SK-N-SH treated with all-trans-retinoic acid at 6 μM for 48 hours (cell line): ENCODE measurements at regions not wholly inside any gene's neighbourhood (a gene's known extent, or its start where the extent isn't known, plus 50 kb on each side); places are given as distances from the start of the nearest gene placed in this dataset.

Experiments used
- ATAC-seq: fragments of 200-7000 bp; cut with Tn5 transposase; 3 replicates; pipeline ENCODE4 v1.9.1; 2020; ENCODE audit warnings: mild to moderate bottlenecking, moderate library complexity
- ARNTL ChIP-seq: fragments of 450-650 bp; formaldehyde crosslinking; IDR thresholded peaks from 2 replicates; pipeline ENCODE4 v1.5.0; 2020; ENCODE audit warnings: low read depth, mild to moderate bottlenecking, moderate library complexity, borderline replicate concordance
- BACH2 ChIP-seq: fragments of 250-450 bp; sonication (Bioruptor Pico); IDR thresholded peaks from 2 replicates; pipeline ENCODE4 v1.9.0; 2021; ENCODE audit warnings: mild to moderate bottlenecking, borderline replicate concordance
- CSDC2 ChIP-seq: fragments of 250-450 bp; sonication (Bioruptor Pico); IDR thresholded peaks from 2 replicates; pipeline ENCODE4 v1.5.0; 2020; ENCODE audit warnings: mild to moderate bottlenecking, moderate library complexity
- ESRRG ChIP-seq: fragments of 250-450 bp; sonication (Bioruptor Pico); IDR thresholded peaks from 2 replicates; pipeline ENCODE4 v1.6.1; 2021; ENCODE audit warnings: mild to moderate bottlenecking
- GLIS3 ChIP-seq: fragments of 250-450 bp; sonication (Bioruptor Pico); IDR thresholded peaks from 2 replicates; pipeline ENCODE4 v1.5.0; 2020; ENCODE audit warnings: mild to moderate bottlenecking, moderate library complexity
- ISL1 ChIP-seq: fragments of 250-450 bp; sonication (Bioruptor Pico); IDR thresholded peaks from 2 replicates; pipeline ENCODE4 v2.1.2; 2022; ENCODE audit warnings: mild to moderate bottlenecking, moderate library complexity
- OSR1 ChIP-seq: fragments of 250-450 bp; sonication (Bioruptor Pico); IDR thresholded peaks from 2 replicates; pipeline ENCODE4 v1.8.0; 2022; ENCODE audit warnings: moderate library complexity, mild to moderate bottlenecking, inconsistent platforms
- PPARA ChIP-seq: fragments of 250-450 bp; sonication (Bioruptor Pico); IDR thresholded peaks from 2 replicates; pipeline ENCODE4 v1.5.0; 2020; ENCODE audit warnings: mild to moderate bottlenecking, borderline replicate concordance
- RARB ChIP-seq: fragments of 250-450 bp; sonication (Bioruptor Pico); IDR thresholded peaks from 2 replicates; pipeline ENCODE4 v1.8.0; 2021; ENCODE audit warnings: mild to moderate bottlenecking, moderate library complexity
- SNAI2 ChIP-seq: fragments of 250-450 bp; sonication (Bioruptor Pico); IDR thresholded peaks from 2 replicates; pipeline ENCODE4 v1.5.0; 2020; ENCODE audit warnings: mild to moderate bottlenecking, moderate library complexity
- TCF4 ChIP-seq: fragments of 250-450 bp; sonication (Bioruptor Pico); IDR thresholded peaks from 2 replicates; pipeline ENCODE4 v1.8.0; 2021; ENCODE audit warnings: mild to moderate bottlenecking, moderate library complexity, borderline replicate concordance
- ZFP30 ChIP-seq: fragments of 450-650 bp; formaldehyde crosslinking; IDR thresholded peaks from 2 replicates; pipeline ENCODE4 v1.5.0; 2022; ENCODE audit warnings: mild to moderate bottlenecking, moderate library complexity
- ZNF565 ChIP-seq: fragments of 450-650 bp; formaldehyde crosslinking; conservative IDR thresholded peaks from 2 replicates; pipeline ENCODE4 v1.5.0; 2020; ENCODE audit warnings: low read depth, mild to moderate bottlenecking, moderate library complexity
- ZNF70 ChIP-seq: fragments of 450-650 bp; formaldehyde crosslinking; IDR thresholded peaks from 2 replicates; pipeline ENCODE4 v1.5.0; 2020; ENCODE audit warnings: mild to moderate bottlenecking, moderate library complexity
- ZNF8 ChIP-seq: fragments of 450-650 bp; formaldehyde crosslinking; IDR thresholded peaks from 2 replicates; pipeline ENCODE4 v1.5.0; 2020; ENCODE audit warnings: mild to moderate bottlenecking, moderate library complexity
- TF ChIP-seq, protein P1 (sequence below): fragments of 250-450 bp; sonication (Bioruptor Pico); IDR thresholded peaks from 2 replicates; pipeline ENCODE4 v1.8.0; 2021; ENCODE audit warnings: low read depth, mild to moderate bottlenecking, moderate library complexity, borderline replicate concordance
- TF ChIP-seq, protein P2 (sequence below): fragments of 250-450 bp; sonication (Bioruptor Pico); IDR thresholded peaks from 2 replicates; pipeline ENCODE4 v1.5.1; 2021; ENCODE audit warnings: mild to moderate bottlenecking, moderate library complexity
- TF ChIP-seq, protein P3 (sequence below): fragments of 250-450 bp; sonication (Bioruptor Pico); IDR thresholded peaks from 2 replicates; pipeline ENCODE4 v1.8.0; 2020; ENCODE audit warnings: mild to moderate bottlenecking, moderate library complexity, borderline replicate concordance
- TF ChIP-seq, protein P4 (sequence below): fragments of 250-450 bp; sonication (Bioruptor Pico); IDR thresholded peaks from 2 replicates; pipeline ENCODE4 v1.5.0; 2020; ENCODE audit warnings: mild to moderate bottlenecking, moderate library complexity
- TF ChIP-seq, protein P5 (sequence below): fragments of 250-450 bp; sonication (Bioruptor Pico); IDR thresholded peaks from 2 replicates; pipeline ENCODE4 v1.5.1; 2020; ENCODE audit warnings: low read depth, mild to moderate bottlenecking, moderate library complexity

DNA sequence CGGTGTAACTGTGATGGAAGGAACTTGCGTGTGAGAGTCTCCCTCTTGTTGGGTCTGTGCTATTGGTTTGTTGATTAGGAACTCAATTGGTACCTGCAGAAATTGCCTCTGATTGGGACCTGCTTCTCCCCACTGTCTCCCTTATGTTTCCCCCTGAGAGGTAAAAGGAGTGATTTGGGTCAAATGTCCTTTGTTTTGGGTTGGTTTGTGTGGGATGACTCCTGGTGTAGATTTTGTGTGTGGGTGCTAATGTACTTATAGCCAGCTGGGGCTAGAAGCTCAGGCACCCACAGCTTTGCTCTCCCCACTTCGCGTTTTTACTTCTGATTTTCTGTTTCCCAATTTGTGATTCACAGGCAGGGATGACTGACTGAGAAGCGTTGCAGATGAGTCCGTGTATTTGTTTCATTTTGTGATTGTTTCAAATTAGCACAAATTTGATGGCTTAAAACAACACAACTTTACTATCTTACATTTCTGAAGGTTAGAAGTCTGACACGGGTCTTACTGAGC is 79.1 kb downstream of the UTRN start:
- ATAC-seq, result no peak
- TF ChIP-seq ZNF565 (no peak), RARB (CRISPR knock-in tag) (no peak), BACH2 (CRISPR knock-in tag) (no peak), ISL1 (CRISPR knock-in tag) (no peak), ARNTL (CRISPR knock-in tag) (no peak), TCF4 (no peak), PPARA (CRISPR knock-in tag) (no peak), CSDC2 (CRISPR knock-in tag) (no peak), ESRRG (no peak), SNAI2 (CRISPR knock-in tag) (no peak), OSR1 (CRISPR knock-in tag) (no peak)
- TF ChIP-seq, protein P1, sequence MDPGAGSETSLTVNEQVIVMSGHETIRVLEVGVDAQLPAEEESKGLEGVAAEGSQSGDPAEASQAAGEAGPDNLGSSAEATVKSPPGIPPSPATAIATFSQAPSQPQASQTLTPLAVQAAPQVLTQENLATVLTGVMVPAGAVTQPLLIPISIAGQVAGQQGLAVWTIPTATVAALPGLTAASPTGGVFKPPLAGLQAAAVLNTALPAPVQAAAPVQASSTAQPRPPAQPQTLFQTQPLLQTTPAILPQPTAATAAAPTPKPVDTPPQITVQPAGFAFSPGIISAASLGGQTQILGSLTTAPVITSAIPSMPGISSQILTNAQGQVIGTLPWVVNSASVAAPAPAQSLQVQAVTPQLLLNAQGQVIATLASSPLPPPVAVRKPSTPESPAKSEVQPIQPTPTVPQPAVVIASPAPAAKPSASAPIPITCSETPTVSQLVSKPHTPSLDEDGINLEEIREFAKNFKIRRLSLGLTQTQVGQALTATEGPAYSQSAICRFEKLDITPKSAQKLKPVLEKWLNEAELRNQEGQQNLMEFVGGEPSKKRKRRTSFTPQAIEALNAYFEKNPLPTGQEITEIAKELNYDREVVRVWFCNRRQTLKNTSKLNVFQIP (CRISPR knock-in tag), result no peak
- TF ChIP-seq, protein P2, sequence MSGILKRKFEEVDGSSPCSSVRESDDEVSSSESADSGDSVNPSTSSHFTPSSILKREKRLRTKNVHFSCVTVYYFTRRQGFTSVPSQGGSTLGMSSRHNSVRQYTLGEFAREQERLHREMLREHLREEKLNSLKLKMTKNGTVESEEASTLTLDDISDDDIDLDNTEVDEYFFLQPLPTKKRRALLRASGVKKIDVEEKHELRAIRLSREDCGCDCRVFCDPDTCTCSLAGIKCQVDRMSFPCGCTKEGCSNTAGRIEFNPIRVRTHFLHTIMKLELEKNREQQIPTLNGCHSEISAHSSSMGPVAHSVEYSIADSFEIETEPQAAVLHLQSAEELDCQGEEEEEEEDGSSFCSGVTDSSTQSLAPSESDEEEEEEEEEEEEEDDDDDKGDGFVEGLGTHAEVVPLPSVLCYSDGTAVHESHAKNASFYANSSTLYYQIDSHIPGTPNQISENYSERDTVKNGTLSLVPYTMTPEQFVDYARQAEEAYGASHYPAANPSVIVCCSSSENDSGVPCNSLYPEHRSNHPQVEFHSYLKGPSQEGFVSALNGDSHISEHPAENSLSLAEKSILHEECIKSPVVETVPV (CRISPR knock-in tag), result no peak
- TF ChIP-seq, protein P3, sequence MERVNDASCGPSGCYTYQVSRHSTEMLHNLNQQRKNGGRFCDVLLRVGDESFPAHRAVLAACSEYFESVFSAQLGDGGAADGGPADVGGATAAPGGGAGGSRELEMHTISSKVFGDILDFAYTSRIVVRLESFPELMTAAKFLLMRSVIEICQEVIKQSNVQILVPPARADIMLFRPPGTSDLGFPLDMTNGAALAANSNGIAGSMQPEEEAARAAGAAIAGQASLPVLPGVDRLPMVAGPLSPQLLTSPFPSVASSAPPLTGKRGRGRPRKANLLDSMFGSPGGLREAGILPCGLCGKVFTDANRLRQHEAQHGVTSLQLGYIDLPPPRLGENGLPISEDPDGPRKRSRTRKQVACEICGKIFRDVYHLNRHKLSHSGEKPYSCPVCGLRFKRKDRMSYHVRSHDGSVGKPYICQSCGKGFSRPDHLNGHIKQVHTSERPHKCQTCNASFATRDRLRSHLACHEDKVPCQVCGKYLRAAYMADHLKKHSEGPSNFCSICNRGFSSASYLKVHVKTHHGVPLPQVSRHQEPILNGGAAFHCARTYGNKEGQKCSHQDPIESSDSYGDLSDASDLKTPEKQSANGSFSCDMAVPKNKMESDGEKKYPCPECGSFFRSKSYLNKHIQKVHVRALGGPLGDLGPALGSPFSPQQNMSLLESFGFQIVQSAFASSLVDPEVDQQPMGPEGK, result no peak

DNA sequence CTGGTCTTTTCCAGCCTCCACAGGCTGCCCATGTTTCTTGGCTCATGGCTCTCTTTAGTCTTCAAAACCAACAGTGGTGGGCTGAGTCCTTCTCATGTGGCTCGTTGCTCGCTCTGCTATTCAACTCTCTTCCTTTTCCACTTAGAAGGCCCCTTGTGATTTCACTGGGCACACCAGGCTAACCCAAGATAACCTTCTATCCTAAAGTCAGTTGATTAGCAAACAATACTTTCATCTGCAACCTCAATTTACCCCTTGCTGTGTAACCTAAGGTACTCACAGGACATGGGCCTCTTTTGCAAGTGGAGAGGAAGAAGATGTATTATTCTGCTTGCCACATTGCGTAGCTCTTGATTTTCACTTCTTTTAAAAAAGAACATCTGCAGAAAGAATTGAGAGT is 79.6 kb downstream of the UTRN start:
- no peak for ATAC-seq
- TF ChIP-seq TCF4, result no peak
- no peak for TF ChIP-seq ZNF8 (CRISPR knock-in tag)
- TF ChIP-seq GLIS3 (CRISPR knock-in tag), result no peak
- no peak for TF ChIP-seq ZNF70
- TF ChIP-seq ZNF565, result no peak
- TF ChIP-seq, protein P4, sequence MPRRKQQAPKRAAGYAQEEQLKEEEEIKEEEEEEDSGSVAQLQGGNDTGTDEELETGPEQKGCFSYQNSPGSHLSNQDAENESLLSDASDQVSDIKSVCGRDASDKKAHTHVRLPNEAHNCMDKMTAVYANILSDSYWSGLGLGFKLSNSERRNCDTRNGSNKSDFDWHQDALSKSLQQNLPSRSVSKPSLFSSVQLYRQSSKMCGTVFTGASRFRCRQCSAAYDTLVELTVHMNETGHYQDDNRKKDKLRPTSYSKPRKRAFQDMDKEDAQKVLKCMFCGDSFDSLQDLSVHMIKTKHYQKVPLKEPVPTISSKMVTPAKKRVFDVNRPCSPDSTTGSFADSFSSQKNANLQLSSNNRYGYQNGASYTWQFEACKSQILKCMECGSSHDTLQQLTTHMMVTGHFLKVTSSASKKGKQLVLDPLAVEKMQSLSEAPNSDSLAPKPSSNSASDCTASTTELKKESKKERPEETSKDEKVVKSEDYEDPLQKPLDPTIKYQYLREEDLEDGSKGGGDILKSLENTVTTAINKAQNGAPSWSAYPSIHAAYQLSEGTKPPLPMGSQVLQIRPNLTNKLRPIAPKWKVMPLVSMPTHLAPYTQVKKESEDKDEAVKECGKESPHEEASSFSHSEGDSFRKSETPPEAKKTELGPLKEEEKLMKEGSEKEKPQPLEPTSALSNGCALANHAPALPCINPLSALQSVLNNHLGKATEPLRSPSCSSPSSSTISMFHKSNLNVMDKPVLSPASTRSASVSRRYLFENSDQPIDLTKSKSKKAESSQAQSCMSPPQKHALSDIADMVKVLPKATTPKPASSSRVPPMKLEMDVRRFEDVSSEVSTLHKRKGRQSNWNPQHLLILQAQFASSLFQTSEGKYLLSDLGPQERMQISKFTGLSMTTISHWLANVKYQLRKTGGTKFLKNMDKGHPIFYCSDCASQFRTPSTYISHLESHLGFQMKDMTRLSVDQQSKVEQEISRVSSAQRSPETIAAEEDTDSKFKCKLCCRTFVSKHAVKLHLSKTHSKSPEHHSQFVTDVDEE (CRISPR knock-in tag), result no peak
- TF ChIP-seq, protein P5, sequence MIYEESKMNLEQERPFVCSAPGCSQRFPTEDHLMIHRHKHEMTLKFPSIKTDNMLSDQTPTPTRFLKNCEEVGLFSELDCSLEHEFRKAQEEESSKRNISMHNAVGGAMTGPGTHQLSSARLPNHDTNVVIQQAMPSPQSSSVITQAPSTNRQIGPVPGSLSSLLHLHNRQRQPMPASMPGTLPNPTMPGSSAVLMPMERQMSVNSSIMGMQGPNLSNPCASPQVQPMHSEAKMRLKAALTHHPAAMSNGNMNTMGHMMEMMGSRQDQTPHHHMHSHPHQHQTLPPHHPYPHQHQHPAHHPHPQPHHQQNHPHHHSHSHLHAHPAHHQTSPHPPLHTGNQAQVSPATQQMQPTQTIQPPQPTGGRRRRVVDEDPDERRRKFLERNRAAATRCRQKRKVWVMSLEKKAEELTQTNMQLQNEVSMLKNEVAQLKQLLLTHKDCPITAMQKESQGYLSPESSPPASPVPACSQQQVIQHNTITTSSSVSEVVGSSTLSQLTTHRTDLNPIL, result no peak
- TF ChIP-seq ZFP30 (CRISPR knock-in tag), result no peak
- no peak for TF ChIP-seq CSDC2 (CRISPR knock-in tag)
- TF ChIP-seq, protein P3, result no peak
- no peak for TF ChIP-seq ISL1 (CRISPR knock-in tag)
- no peak for TF ChIP-seq BACH2 (CRISPR knock-in tag)
- TF ChIP-seq ESRRG, result no peak
- TF ChIP-seq ARNTL (CRISPR knock-in tag), result no peak
- TF ChIP-seq, protein P1 (CRISPR knock-in tag), result no peak
- TF ChIP-seq, protein P2 (CRISPR knock-in tag), result no peak
- TF ChIP-seq OSR1 (CRISPR knock-in tag), result no peak
- TF ChIP-seq, all 23 proteins: peak for 0
